ENCODE measurements at regions not wholly inside any gene's neighbourhood (a gene's known extent, or its start where the extent isn't known, plus 50 kb on each side); places are given as distances from the start of the nearest gene placed in this dataset.
"Not testable (repeated sequence)": the region's sequence is repeated elsewhere in the genome, so short reads cannot be mapped to it uniquely, and the experiment has no call there.

GRCh38 chr11:44388828-44389657, 79.1 kb upstream of the ALX4 start:
- no peak overlapping the region for H3K4me3 Mint-ChIP-seq (ENCODE audit: unreplicated experiment)
- no peak overlapping the region for H3K4me3 ChIP-seq (ENCODE audit: insufficient read depth, low read depth, low read length)
- no peaks in the 10 kb centered on the region for H3K36me3 Mint-ChIP-seq (ENCODE audit: low read depth, unreplicated experiment)
- H3K4me2 ChIP-seq (ENCODE audit: low read length): no peak overlapping the region
- no peak overlapping the region for H3K9ac ChIP-seq (ENCODE audit: low read length)
- H3K27ac ChIP-seq (ENCODE audit: low read depth, low read length): no peak overlapping the region
- H4K20me1 ChIP-seq (ENCODE audit: insufficient read depth, low read length): no peaks in the 10 kb centered on the region
- no peak for TF ChIP-seq EZH2 (IDR thresholded peaks at IDR 0.05; ENCODE audit: insufficient read depth, low read length)
- TF ChIP-seq CTCF (IDR thresholded peaks at IDR 0.05; ENCODE audit: insufficient read depth, low read depth, low read length): no peak
- H3K27ac Mint-ChIP-seq (ENCODE audit: unreplicated experiment): no peak overlapping the region
- no peak overlapping the region for H2AFZ ChIP-seq (ENCODE audit: low read depth, low read length)
- no peaks in the 10 kb centered on the region for H3K79me2 ChIP-seq (ENCODE audit: insufficient read depth, low read length)
- peaks cover 4% of the 10 kb centered on the region for H3K9me3 ChIP-seq (ENCODE audit: insufficient read depth, low read depth, low read length)
- H3K27me3 ChIP-seq (ENCODE audit: insufficient read depth, low read length): peaks cover 13% of the 10 kb centered on the region
- H3K9me3 Mint-ChIP-seq (ENCODE audit: unreplicated experiment): peaks cover 22% of the 10 kb centered on the region
- no peaks in the 10 kb centered on the region for H3K36me3 ChIP-seq (ENCODE audit: insufficient read depth, low read length)
- no peaks in the 10 kb centered on the region for H3K4me1 ChIP-seq (ENCODE audit: insufficient read depth, low read length)
- DNase-seq (ENCODE audit: low read depth) (no peak), FAIRE-seq (no peak)
- peaks cover 42% of the 10 kb centered on the region for H3K27me3 Mint-ChIP-seq (ENCODE audit: low read depth, unreplicated experiment)
- H3K4me1 Mint-ChIP-seq (ENCODE audit: low read depth, unreplicated experiment): no peaks in the 10 kb centered on the region

GRCh38 chr11:44389963-44390605, 80.1 kb upstream of the ALX4 start:
- no peaks in the 10 kb centered on the region for H3K36me3 ChIP-seq (ENCODE audit: insufficient read depth, low read length)
- no peaks in the 10 kb centered on the region for H3K79me2 ChIP-seq (ENCODE audit: insufficient read depth, low read length)
- H4K20me1 ChIP-seq (ENCODE audit: insufficient read depth, low read length): no peaks in the 10 kb centered on the region
- Mint-ChIP-seq H3K4me3 (ENCODE audit: unreplicated experiment) (no peak overlapping the region), H3K36me3 (ENCODE audit: low read depth, unreplicated experiment) (no peaks in the 10 kb centered on the region), H3K27me3 (ENCODE audit: low read depth, unreplicated experiment) (peaks cover 45% of the 10 kb centered on the region), H3K27ac (ENCODE audit: unreplicated experiment) (no peak overlapping the region), H3K9me3 (ENCODE audit: unreplicated experiment) (peaks cover 29% of the 10 kb centered on the region), H3K4me1 (ENCODE audit: low read depth, unreplicated experiment) (no peaks in the 10 kb centered on the region)
- H3K4me1 ChIP-seq (ENCODE audit: insufficient read depth, low read length): no peaks in the 10 kb centered on the region
- DNase-seq (ENCODE audit: low read depth) (no peak), FAIRE-seq (no peak)
- H2AFZ ChIP-seq (ENCODE audit: low read depth, low read length): no peak overlapping the region
- H3K4me3 ChIP-seq (ENCODE audit: insufficient read depth, low read depth, low read length): no peak overlapping the region
- H3K4me2 ChIP-seq (ENCODE audit: low read length): no peak overlapping the region
- peaks cover 4% of the 10 kb centered on the region for H3K9me3 ChIP-seq (ENCODE audit: insufficient read depth, low read depth, low read length)
- H3K27me3 ChIP-seq (ENCODE audit: insufficient read depth, low read length): peaks cover 13% of the 10 kb centered on the region
- H3K27ac ChIP-seq (ENCODE audit: low read depth, low read length): no peak overlapping the region
- no peak overlapping the region for H3K9ac ChIP-seq (ENCODE audit: low read length)
- TF ChIP-seq CTCF (IDR thresholded peaks at IDR 0.05; ENCODE audit: insufficient read depth, low read depth, low read length): no peak
- TF ChIP-seq EZH2 (IDR thresholded peaks at IDR 0.05; ENCODE audit: insufficient read depth, low read length): no peak

- H3K4me1 Mint-ChIP-seq (ENCODE audit: low read depth, unreplicated experiment): not testable (repeated sequence)
Observed at GRCh38 chr11:44391004-44391403, 81.1 kb upstream of the ALX4 start.

GRCh38 chr11:44396746-44397145, 86.8 kb upstream of the ALX4 start:
- not testable (repeated sequence) for H3K36me3 ChIP-seq (ENCODE audit: insufficient read depth, low read length); H2AFZ ChIP-seq (ENCODE audit: low read depth, low read length); H3K4me1 ChIP-seq (ENCODE audit: insufficient read depth, low read length); H3K27ac ChIP-seq (ENCODE audit: low read depth, low read length); H3K79me2 ChIP-seq (ENCODE audit: insufficient read depth, low read length); H3K4me1 Mint-ChIP-seq (ENCODE audit: low read depth, unreplicated experiment); H3K36me3 Mint-ChIP-seq (ENCODE audit: low read depth, unreplicated experiment); H3K27me3 ChIP-seq (ENCODE audit: insufficient read depth, low read length); H3K4me3 ChIP-seq (ENCODE audit: insufficient read depth, low read depth, low read length); DNase-seq (ENCODE audit: low read depth); FAIRE-seq; H4K20me1 ChIP-seq (ENCODE audit: insufficient read depth, low read length); H3K9me3 ChIP-seq (ENCODE audit: insufficient read depth, low read depth, low read length); H3K9ac ChIP-seq (ENCODE audit: low read length); H3K27ac Mint-ChIP-seq (ENCODE audit: unreplicated experiment); H3K4me3 Mint-ChIP-seq (ENCODE audit: unreplicated experiment); H3K4me2 ChIP-seq (ENCODE audit: low read length)
- Mint-ChIP-seq H3K9me3 (ENCODE audit: unreplicated experiment) (peaks cover 25% of the 10 kb centered on the region), H3K27me3 (ENCODE audit: low read depth, unreplicated experiment) (peaks cover 45% of the 10 kb centered on the region)

More at GRCh38 chr11:44391004-44391403, 81.1 kb upstream of the ALX4 start:
- not testable (repeated sequence) for H4K20me1 ChIP-seq (ENCODE audit: insufficient read depth, low read length); H3K9me3 ChIP-seq (ENCODE audit: insufficient read depth, low read depth, low read length); H3K4me3 ChIP-seq (ENCODE audit: insufficient read depth, low read depth, low read length); H2AFZ ChIP-seq (ENCODE audit: low read depth, low read length); H3K36me3 ChIP-seq (ENCODE audit: insufficient read depth, low read length); DNase-seq (ENCODE audit: low read depth); H3K27ac Mint-ChIP-seq (ENCODE audit: unreplicated experiment); H3K9ac ChIP-seq (ENCODE audit: low read length); H3K79me2 ChIP-seq (ENCODE audit: insufficient read depth, low read length); H3K4me2 ChIP-seq (ENCODE audit: low read length); H3K27ac ChIP-seq (ENCODE audit: low read depth, low read length); H3K4me3 Mint-ChIP-seq (ENCODE audit: unreplicated experiment); H3K4me1 ChIP-seq (ENCODE audit: insufficient read depth, low read length); H3K36me3 Mint-ChIP-seq (ENCODE audit: low read depth, unreplicated experiment); FAIRE-seq
- Mint-ChIP-seq H3K9me3 (ENCODE audit: unreplicated experiment) (peaks cover 34% of the 10 kb centered on the region), H3K27me3 (ENCODE audit: low read depth, unreplicated experiment) (peaks cover 44% of the 10 kb centered on the region)
- H3K27me3 ChIP-seq (ENCODE audit: insufficient read depth, low read length): peaks cover 11% of the 10 kb centered on the region

Measured in astrocyte (in vitro differentiated cells and primary cell).